ENCODE measurements at regions not wholly inside any gene's neighbourhood (a gene's known extent, or its start where the extent isn't known, plus 50 kb on each side); places are given as distances from the start of the nearest gene placed in this dataset.

DNA sequence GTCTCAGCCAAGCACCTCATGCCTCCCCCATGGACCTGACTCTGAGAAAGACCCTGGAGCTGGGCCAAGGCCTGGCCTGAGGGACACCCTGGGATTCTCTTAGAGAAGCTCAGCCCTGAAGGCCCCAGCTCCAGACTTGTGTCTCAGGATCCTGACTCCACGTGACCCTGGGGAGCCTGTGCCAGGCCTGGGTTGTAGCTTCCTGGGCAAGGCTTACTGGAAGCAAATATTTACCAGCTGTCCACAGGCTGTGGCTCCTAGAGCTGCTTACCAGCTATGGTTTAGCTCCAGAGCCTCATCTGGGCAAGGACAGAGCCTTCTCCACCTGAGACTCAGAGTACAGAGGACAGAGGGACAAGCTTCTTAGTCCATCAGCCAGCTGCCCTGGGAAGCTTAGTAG is 61.0 kb upstream of the CEACAM8 start:
- Mint-ChIP-seq H3K4me1 (ENCODE audit: low read depth, unreplicated experiment) (peaks cover 8% of the 10 kb centered on the region), H3K27me3 (ENCODE audit: unreplicated experiment) (peaks cover 77% of the 10 kb centered on the region), H3K36me3 (ENCODE audit: insufficient read depth, unreplicated experiment) (peaks cover 5% of the 10 kb centered on the region), H3K9me3 (ENCODE audit: low read depth, unreplicated experiment) (no peaks in the 10 kb centered on the region), H3K4me3 (ENCODE audit: low read depth, unreplicated experiment) (no peak overlapping the region), H3K27ac (ENCODE audit: unreplicated experiment) (no peak overlapping the region)
- BruUV-seq (replicated peaks) = no TSS peak
- no peak for DNase-seq
- TF ChIP-seq, protein P1, sequence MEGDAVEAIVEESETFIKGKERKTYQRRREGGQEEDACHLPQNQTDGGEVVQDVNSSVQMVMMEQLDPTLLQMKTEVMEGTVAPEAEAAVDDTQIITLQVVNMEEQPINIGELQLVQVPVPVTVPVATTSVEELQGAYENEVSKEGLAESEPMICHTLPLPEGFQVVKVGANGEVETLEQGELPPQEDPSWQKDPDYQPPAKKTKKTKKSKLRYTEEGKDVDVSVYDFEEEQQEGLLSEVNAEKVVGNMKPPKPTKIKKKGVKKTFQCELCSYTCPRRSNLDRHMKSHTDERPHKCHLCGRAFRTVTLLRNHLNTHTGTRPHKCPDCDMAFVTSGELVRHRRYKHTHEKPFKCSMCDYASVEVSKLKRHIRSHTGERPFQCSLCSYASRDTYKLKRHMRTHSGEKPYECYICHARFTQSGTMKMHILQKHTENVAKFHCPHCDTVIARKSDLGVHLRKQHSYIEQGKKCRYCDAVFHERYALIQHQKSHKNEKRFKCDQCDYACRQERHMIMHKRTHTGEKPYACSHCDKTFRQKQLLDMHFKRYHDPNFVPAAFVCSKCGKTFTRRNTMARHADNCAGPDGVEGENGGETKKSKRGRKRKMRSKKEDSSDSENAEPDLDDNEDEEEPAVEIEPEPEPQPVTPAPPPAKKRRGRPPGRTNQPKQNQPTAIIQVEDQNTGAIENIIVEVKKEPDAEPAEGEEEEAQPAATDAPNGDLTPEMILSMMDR (IDR thresholded peaks at IDR 0.05; ENCODE audit: unreplicated experiment) = no peak
- CTCF ChIA-PET = interaction anchor here (0.6 kb wide), 1 partner anchor 707 kb away, joined by 4 read pairs; no protein-coding TSS in a partner anchor
- intact Hi-C loops (cut with micrococcal nuclease; ENCODE audit: unreplicated experiment) = no loop called here

- peaks cover 77% of the 10 kb centered on the region for H3K27me3 Mint-ChIP-seq (ENCODE audit: unreplicated experiment)
- CTCF ChIA-PET = interaction anchor here (1.2 kb wide), 1 partner anchor 19 kb away, joined by 4 read pairs; no protein-coding TSS in a partner anchor
- peaks cover 5% of the 10 kb centered on the region for H3K36me3 Mint-ChIP-seq (ENCODE audit: insufficient read depth, unreplicated experiment)
- intact Hi-C loops (cut with micrococcal nuclease; ENCODE audit: unreplicated experiment) = no loop called here
- peaks cover 8% of the 10 kb centered on the region for H3K4me1 Mint-ChIP-seq (ENCODE audit: low read depth, unreplicated experiment)
- H3K4me3 Mint-ChIP-seq (ENCODE audit: low read depth, unreplicated experiment) = no peak overlapping the region
- no TSS peak for BruUV-seq (replicated peaks)
- TF ChIP-seq, protein P1 (IDR thresholded peaks at IDR 0.05; ENCODE audit: unreplicated experiment) = no peak
- H3K9me3 Mint-ChIP-seq (ENCODE audit: low read depth, unreplicated experiment) = no peaks in the 10 kb centered on the region
- no peak overlapping the region for H3K27ac Mint-ChIP-seq (ENCODE audit: unreplicated experiment)
- DNase-seq = no peak
Measured at GRCh38 chr19:42653841-42654240, 59.1 kb upstream of the CEACAM8 start.

DNA sequence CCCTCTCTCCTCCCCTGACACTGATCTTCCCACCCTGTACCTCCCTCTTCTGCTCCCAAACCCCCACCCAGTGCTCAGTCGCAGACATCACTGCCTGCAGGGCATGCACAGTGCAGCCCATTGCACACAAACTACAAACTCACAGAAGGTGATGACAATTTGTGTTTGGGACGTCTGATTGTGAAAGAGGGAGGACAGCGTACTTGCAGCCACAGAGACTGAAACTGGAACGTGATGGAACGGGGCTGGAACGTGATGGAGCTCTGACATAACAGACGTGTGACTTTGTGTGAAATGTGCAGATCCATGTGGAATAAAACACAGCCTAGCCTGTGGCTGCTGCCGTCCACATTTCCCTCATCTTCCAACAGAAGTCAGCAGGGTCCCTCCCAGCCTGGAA is 57.3 kb upstream of the CEACAM8 start:
- Mint-ChIP-seq H3K9me3 (ENCODE audit: low read depth, unreplicated experiment) (no peaks in the 10 kb centered on the region), H3K27ac (ENCODE audit: unreplicated experiment) (no peak overlapping the region), H3K4me3 (ENCODE audit: low read depth, unreplicated experiment) (no peak overlapping the region), H3K27me3 (ENCODE audit: unreplicated experiment) (peaks cover 83% of the 10 kb centered on the region), H3K4me1 (ENCODE audit: low read depth, unreplicated experiment) (peaks cover 3% of the 10 kb centered on the region), H3K36me3 (ENCODE audit: insufficient read depth, unreplicated experiment) (peaks cover 2% of the 10 kb centered on the region)
- BruUV-seq (replicated peaks) = no TSS peak
- DNase-seq = no peak
- TF ChIP-seq, protein P1 (IDR thresholded peaks at IDR 0.05; ENCODE audit: unreplicated experiment) = no peak
- CTCF ChIA-PET = no interaction called here
- intact Hi-C loops (cut with micrococcal nuclease; ENCODE audit: unreplicated experiment) = no loop called here

Data from Calu3 (cell line).